ENCODE measurements at regions not wholly inside any gene's neighbourhood (a gene's known extent, or its start where the extent isn't known, plus 50 kb on each side); places are given as distances from the start of the nearest gene placed in this dataset.

DNA sequence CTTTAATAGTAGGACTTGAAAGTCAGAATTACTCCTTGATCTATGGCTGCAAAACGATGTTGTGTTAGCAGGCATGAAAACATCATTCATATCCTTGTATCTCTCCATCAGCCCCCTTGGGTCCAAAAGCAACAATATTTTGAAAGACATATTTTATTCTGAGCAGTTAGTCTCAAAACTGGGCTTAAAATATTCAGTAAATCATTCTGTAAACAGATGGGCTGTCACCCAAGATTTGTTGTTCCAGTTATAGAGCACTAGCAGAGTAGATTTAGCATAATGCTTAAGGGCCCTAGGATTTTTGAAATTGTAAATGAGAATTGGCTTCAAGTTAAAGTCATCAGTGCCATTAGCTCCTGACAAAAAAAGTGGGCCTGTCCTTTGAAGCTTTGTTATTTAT is 1565.6 kb downstream of the STIM2 start:
- H3K9me3 ChIP-seq (ENCODE audit: control insufficient read depth, low read length): no peaks in the 10 kb centered on the region
- H3K9ac ChIP-seq (ENCODE audit: low read length): no peak overlapping the region
- no peaks in the 10 kb centered on the region for H3K4me1 ChIP-seq (ENCODE audit: control insufficient read depth, insufficient read depth, low read length)
- no peaks in the 10 kb centered on the region for H3K36me3 ChIP-seq (ENCODE audit: control insufficient read depth, insufficient read depth, low read length, severe bottlenecking)
- no peak overlapping the region for H3K4me3 ChIP-seq (ENCODE audit: low read length)
- no peak for DNase-seq (ENCODE audit: low read depth)
- H3K27me3 ChIP-seq (replicated peaks; ENCODE audit: control insufficient read depth, insufficient read depth, low read length): no peaks in the 10 kb centered on the region

DNA sequence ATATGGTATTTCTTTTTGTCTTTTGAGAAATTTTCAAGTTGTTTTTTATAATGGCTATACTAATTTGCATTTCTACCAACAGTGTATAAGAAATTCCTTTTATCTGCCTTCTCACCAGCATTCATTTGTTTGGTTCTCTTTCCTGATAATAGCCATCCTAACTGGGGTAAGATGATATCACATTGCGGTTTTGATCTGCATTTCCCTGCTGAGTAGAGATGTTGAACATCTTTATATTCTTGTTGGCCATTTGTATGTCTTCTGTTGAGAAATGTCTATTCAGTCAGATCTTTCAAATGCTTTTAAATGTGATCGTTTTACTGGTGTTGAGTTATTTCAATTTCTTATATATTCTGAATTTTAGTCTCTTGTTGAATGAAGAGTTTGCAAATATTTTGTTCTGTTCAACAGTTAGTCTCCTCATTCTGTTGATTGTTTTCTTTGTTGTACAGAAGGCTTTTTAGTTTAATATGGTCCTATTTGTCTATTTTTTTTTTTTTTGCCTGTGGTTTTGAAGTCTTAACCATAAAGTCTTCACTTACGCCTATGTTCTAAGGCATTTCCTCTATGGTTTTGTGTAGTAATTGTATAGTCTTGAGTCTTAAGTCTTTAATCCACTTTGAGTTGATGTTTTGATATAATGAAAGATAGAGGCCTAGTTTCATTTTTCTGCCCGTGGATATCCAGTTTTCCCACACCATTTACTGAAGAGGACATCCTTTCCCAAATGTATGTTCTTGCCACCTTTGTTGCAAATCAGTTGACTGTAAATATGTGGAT is 1566.9 kb downstream of the STIM2 start:
- no peaks in the 10 kb centered on the region for H3K4me1 ChIP-seq (ENCODE audit: control insufficient read depth, insufficient read depth, low read length)
- H3K4me3 ChIP-seq (ENCODE audit: low read length): no peak overlapping the region
- H3K36me3 ChIP-seq (ENCODE audit: control insufficient read depth, insufficient read depth, low read length, severe bottlenecking): no peaks in the 10 kb centered on the region
- no peaks in the 10 kb centered on the region for H3K27me3 ChIP-seq (replicated peaks; ENCODE audit: control insufficient read depth, insufficient read depth, low read length)
- DNase-seq (ENCODE audit: low read depth): peak; percentile 13
- no peaks in the 10 kb centered on the region for H3K9me3 ChIP-seq (ENCODE audit: control insufficient read depth, low read length)
- no peak overlapping the region for H3K9ac ChIP-seq (ENCODE audit: low read length)

DNA sequence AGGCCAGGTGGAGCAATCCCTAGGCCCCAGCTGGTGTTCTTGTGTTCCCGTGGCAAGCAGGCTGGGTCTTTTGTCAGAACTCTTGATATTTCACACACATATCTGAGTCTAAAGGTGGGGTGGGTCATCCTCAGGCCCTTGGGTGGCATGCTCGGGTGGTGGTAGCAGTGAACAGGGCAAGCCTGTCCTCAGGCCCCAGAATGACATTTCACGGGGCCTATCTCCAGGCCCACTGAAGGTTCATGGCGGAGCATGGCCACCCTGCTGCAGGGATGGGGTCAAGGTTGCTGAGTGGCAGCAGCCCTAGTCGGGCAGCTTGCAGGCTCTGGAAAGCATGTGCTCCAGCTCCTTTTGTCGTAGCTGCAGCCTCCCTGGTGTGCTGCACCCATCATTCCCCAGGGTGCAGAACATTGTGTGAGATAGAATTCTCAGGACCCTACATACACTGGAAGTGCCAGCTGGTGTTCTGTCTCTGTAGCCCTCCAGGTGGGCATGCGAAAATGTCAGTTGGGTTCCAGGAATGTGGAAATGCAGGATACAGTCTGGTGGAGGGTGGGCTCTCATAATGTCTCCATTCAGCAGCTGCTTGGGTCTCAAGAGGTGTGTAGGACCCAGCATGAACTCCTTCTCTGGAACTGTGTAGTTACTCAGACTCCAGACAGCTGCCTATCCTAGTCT is 1571.8 kb downstream of the STIM2 start:
- no peak for DNase-seq (ENCODE audit: low read depth)

DNA sequence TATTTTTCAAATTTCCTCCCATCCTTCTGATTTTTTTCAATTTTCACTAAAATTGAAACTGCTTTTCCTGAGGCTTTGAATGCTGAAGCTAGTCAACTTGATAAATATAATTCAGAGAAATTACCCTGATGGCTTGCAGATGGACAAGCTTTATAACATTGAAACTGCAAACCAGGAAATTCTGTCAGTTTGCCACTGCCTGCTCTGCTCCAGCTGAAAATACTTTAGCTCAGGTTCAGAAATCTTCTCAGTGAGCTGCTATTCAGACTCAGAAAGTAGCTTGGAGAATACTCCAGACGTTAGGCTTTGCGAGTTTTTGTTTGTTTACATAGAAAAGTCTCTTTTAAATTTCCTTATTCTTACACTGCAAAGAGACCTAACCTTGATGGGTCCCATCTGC is 1574.7 kb downstream of the STIM2 start:
- peak; percentile 15 for DNase-seq (ENCODE audit: low read depth)
- no peak overlapping the region for H3K9ac ChIP-seq (ENCODE audit: low read length)
- no peaks in the 10 kb centered on the region for H3K27me3 ChIP-seq (replicated peaks; ENCODE audit: control insufficient read depth, insufficient read depth, low read length)
- H3K36me3 ChIP-seq (ENCODE audit: control insufficient read depth, insufficient read depth, low read length, severe bottlenecking): no peaks in the 10 kb centered on the region
- H3K4me3 ChIP-seq (ENCODE audit: low read length): no peak overlapping the region
- no peaks in the 10 kb centered on the region for H3K4me1 ChIP-seq (ENCODE audit: control insufficient read depth, insufficient read depth, low read length)
- H3K9me3 ChIP-seq (ENCODE audit: control insufficient read depth, low read length): no peaks in the 10 kb centered on the region

More for the DNA sequence above, 1571.8 kb downstream of the STIM2 start:
- Histone ChIP-seq H3K27me3 (replicated peaks; ENCODE audit: control insufficient read depth, insufficient read depth, low read length) (no peaks in the 10 kb centered on the region), H3K4me3 (ENCODE audit: low read length) (no peak overlapping the region), H3K9me3 (ENCODE audit: control insufficient read depth, low read length) (no peaks in the 10 kb centered on the region), H3K9ac (ENCODE audit: low read length) (no peak overlapping the region), H3K4me1 (ENCODE audit: control insufficient read depth, insufficient read depth, low read length) (no peaks in the 10 kb centered on the region), H3K36me3 (ENCODE audit: control insufficient read depth, insufficient read depth, low read length, severe bottlenecking) (no peaks in the 10 kb centered on the region)

DNA sequence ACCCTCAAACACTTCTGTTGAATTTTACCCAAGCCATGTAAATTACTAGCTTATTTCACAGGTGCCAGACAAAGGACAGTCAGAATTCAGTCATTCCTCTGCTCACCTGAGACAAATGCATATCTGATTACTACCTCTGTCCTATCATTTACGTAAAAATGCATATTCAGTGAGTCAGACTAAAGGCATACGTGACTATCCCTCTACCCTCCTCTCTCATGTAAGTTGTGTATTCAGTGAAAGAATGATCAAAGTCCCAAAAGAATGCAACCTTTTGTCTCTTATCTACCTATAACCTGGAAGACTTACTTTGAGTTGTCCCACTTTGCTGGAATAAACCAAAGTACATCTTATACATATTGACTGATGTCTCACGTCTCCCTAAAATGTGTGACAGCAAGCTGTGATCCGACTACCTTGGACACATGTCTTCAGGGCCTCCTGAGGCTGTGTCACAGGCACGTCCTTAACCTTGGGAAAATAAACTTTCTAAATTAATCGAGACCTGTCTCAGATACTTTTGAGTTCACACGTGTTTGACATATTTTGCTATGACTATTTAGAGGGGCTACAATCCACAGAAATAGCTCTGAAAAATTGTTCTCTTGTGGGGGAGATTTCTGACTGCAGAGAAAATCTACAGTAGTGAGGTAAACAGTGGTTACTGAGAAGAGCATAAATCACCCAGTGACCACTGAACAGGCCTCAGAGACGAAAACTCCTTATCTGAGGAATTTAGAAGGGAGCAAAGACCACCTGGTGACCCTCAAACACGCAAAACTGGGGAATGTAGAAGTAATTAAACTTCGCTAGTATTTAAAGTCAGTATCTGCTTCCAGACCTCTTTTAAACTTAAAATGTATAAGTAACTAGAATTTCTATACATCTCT is 1575.8 kb downstream of the STIM2 start:
- Histone ChIP-seq H3K9me3 (ENCODE audit: control insufficient read depth, low read length) (no peaks in the 10 kb centered on the region), H3K27me3 (replicated peaks; ENCODE audit: control insufficient read depth, insufficient read depth, low read length) (no peaks in the 10 kb centered on the region), H3K4me3 (ENCODE audit: low read length) (no peak overlapping the region), H3K36me3 (ENCODE audit: control insufficient read depth, insufficient read depth, low read length, severe bottlenecking) (no peaks in the 10 kb centered on the region), H3K9ac (ENCODE audit: low read length) (no peak overlapping the region), H3K4me1 (ENCODE audit: control insufficient read depth, insufficient read depth, low read length) (no peaks in the 10 kb centered on the region)
- DNase-seq (ENCODE audit: low read depth): no peak

DNA sequence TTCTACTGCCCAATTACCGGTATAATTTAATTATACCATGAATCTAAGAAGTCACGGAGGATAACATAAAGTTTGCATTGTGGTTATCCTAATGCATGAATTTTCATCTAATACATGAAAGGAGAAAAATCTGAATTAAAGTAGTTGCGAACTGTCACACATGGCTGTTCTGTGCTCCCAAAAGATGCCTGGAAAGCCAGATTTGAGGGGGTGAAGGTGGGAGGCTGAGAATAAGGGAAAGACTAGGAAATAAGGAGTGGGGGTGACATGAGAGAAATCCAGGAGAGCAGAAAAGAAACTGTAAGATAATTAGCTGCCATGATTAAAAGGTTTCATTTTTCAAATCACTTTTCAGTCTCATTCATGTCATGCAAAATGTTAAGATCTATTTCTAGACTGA is 1582.7 kb downstream of the STIM2 start:
- Histone ChIP-seq H3K36me3 (ENCODE audit: control insufficient read depth, insufficient read depth, low read length, severe bottlenecking) (no peaks in the 10 kb centered on the region), H3K9ac (ENCODE audit: low read length) (no peak overlapping the region), H3K4me1 (ENCODE audit: control insufficient read depth, insufficient read depth, low read length) (no peaks in the 10 kb centered on the region), H3K27me3 (replicated peaks; ENCODE audit: control insufficient read depth, insufficient read depth, low read length) (no peaks in the 10 kb centered on the region), H3K4me3 (ENCODE audit: low read length) (no peak overlapping the region), H3K9me3 (ENCODE audit: control insufficient read depth, low read length) (no peaks in the 10 kb centered on the region)
- no peak for DNase-seq (ENCODE audit: low read depth)

DNA sequence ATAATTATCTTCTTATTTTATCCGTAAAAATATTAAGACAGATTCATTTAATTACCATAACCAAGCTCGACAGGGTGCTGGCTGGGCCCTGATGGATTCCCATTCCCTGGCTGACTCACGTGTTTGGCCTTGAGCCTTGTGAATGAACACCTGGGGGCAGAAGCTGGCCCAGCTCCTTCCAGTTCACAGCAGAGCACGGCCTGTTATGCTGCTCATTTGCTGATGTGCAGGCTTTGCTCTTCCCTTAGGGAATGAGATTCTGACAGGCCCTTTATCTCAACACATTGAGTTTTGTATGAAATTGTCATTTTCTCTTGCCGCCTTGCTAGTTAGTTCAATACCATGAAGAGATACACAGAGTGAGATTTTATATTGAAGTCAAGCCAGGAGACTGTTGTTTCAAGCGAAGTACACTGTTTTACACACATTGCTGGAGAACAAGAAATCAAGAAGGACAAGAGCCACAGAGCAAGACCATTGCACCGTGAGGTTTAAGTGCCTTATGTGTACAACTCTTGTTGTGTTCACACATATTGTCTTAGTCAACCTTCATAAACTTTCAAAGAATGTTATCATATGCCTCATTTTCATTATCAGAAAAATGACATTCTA is 1583.3 kb downstream of the STIM2 start:
- H3K4me3 ChIP-seq (ENCODE audit: low read length): no peak overlapping the region
- no peak for DNase-seq (ENCODE audit: low read depth)
- H3K9ac ChIP-seq (ENCODE audit: low read length): no peak overlapping the region
- H3K36me3 ChIP-seq (ENCODE audit: control insufficient read depth, insufficient read depth, low read length, severe bottlenecking): no peaks in the 10 kb centered on the region
- no peaks in the 10 kb centered on the region for H3K27me3 ChIP-seq (replicated peaks; ENCODE audit: control insufficient read depth, insufficient read depth, low read length)
- H3K4me1 ChIP-seq (ENCODE audit: control insufficient read depth, insufficient read depth, low read length): no peaks in the 10 kb centered on the region
- H3K9me3 ChIP-seq (ENCODE audit: control insufficient read depth, low read length): no peaks in the 10 kb centered on the region

DNA sequence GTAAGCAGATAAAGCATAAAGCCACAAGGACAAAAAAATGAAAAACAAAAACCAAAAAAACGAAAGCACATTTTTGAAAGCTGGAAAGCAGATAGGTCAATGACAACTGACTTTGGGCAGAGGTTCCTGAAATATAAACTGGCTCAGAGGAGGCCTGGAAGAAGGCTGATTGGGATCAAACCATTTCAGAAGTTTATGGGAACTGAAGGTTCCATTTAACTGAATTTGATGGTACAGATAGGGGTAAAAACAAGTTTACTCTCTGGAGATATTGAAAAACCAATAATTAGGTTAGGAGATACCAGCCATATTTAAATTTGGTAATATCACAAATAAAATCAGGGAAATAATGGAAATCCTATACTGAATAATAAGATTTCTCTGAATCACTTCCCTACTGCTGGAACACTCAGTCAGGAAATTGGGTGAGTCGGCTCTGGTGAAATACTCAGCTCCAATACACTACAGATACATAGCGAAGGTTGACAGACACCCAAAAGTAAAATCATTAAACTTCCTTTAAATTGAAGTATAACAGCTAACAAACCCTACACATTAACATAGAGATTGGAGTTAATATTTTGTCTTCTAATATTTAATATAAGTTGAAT is 1584.3 kb downstream of the STIM2 start:
- no peaks in the 10 kb centered on the region for H3K4me1 ChIP-seq (ENCODE audit: control insufficient read depth, insufficient read depth, low read length)

DNA sequence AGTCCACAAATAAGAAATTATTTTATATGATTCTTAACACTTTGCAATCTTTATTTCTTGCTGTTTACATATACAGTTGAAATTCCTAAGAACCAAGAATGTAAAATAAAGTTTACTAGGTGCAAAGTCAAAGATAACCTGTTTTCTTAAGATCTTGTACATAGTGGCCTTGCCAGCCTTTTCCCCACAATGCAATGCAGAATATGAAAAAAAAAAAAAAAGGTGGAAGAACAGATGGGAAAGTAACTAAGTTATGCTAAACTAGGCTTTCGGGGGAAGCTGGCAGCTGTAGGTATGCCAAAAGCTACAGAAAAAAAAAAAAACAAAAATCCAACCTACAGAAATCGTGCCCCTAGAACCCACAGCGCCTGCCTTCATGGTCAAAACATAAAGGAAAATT is 1588.4 kb downstream of the STIM2 start:
- H3K36me3 ChIP-seq (ENCODE audit: control insufficient read depth, insufficient read depth, low read length, severe bottlenecking): no peaks in the 10 kb centered on the region
- no peak overlapping the region for H3K4me3 ChIP-seq (ENCODE audit: low read length)
- H3K4me1 ChIP-seq (ENCODE audit: control insufficient read depth, insufficient read depth, low read length): no peaks in the 10 kb centered on the region
- H3K9ac ChIP-seq (ENCODE audit: low read length): no peak overlapping the region
- H3K9me3 ChIP-seq (ENCODE audit: control insufficient read depth, low read length): no peaks in the 10 kb centered on the region
- H3K27me3 ChIP-seq (replicated peaks; ENCODE audit: control insufficient read depth, insufficient read depth, low read length): no peaks in the 10 kb centered on the region
- no peak for DNase-seq (ENCODE audit: low read depth)

More for the DNA sequence above, 1584.3 kb downstream of the STIM2 start:
- Histone ChIP-seq H3K27me3 (replicated peaks; ENCODE audit: control insufficient read depth, insufficient read depth, low read length) (no peaks in the 10 kb centered on the region), H3K4me3 (ENCODE audit: low read length) (no peak overlapping the region), H3K36me3 (ENCODE audit: control insufficient read depth, insufficient read depth, low read length, severe bottlenecking) (no peaks in the 10 kb centered on the region), H3K9me3 (ENCODE audit: control insufficient read depth, low read length) (no peaks in the 10 kb centered on the region), H3K9ac (ENCODE audit: low read length) (no peak overlapping the region)
- DNase-seq (ENCODE audit: low read depth): no peak

DNA sequence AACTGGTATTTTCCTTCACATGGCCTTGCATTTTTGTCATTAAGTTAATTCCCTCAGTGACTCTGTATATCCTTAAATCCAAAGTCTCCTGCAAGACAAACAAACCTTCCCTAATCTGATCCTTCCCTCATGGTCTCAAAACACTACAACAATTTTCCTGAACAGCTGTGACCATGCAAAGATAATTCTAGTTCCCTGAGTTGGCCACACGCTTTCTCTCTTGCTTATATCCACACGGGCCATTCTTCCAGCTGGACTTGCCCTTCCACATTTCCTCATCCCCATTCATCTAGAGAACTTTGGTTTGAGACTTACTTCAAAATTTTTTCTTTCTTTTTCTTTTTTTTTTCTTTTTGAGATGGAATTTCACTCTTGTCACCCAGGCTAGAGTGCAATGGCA is 1590.7 kb downstream of the STIM2 start:
- no peaks in the 10 kb centered on the region for H3K9me3 ChIP-seq (ENCODE audit: control insufficient read depth, low read length)
- H3K4me3 ChIP-seq (ENCODE audit: low read length): no peak overlapping the region
- H3K9ac ChIP-seq (ENCODE audit: low read length): no peak overlapping the region
- no peaks in the 10 kb centered on the region for H3K4me1 ChIP-seq (ENCODE audit: control insufficient read depth, insufficient read depth, low read length)
- no peak for DNase-seq (ENCODE audit: low read depth)
- no peaks in the 10 kb centered on the region for H3K27me3 ChIP-seq (replicated peaks; ENCODE audit: control insufficient read depth, insufficient read depth, low read length)
- no peaks in the 10 kb centered on the region for H3K36me3 ChIP-seq (ENCODE audit: control insufficient read depth, insufficient read depth, low read length, severe bottlenecking)

Data from adipocyte (in vitro differentiated cells).